ENCODE measurements at regions not wholly inside any gene's neighbourhood (a gene's known extent, or its start where the extent isn't known, plus 50 kb on each side); places are given as distances from the start of the nearest gene placed in this dataset.

DNA sequence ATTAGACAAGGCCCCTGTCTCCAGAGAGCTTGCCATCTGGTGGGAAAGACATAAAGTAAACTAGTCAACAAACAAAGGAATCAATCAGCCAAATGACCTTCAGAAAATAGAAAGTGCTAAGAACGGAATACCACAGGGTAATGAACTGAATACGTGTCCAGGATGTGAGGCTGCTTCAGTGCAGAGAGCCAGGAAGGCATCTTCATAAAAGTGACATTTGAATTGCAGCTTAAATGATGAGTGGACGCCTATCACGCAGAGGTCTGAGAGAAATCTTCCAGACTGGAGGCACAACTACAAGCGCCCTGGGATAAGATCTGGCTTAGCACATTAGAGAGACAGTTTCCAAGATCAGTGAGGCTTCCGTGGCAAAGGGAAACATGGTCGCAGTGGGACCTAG lies 574.1 kb upstream of the CDH8 start:
- TF ChIP-seq CTCF (conservative IDR thresholded peaks at IDR 0.05) (no peak), ZFX (IDR thresholded peaks at IDR 0.05) (no peak)

Measured in C4-2B (cell line).